GM12891 (cell line): ENCODE measurements at regions not wholly inside any gene's neighbourhood (a gene's known extent, or its start where the extent isn't known, plus 50 kb on each side); places are given as distances from the start of the nearest gene placed in this dataset.

ENCODE experiments used
- DNase-seq: peaks from one replicate; pipeline ENCODE4 v3.0.0; 2011; ENCODE audit warnings: low spot score; ENCODE audit not compliant: insufficient read length
- FAIRE-seq: peaks from 2 replicates; lab custom pipeline; 2011; peaks lifted over from hg19 to GRCh38; lab: Jason Lieb, UNC
- PAX5 ChIP-seq: IDR thresholded peaks from 2 replicates; pipeline ENCODE4 v1.6.1; 2011; ENCODE audit warnings: low read length, moderate library complexity, mild to moderate bottlenecking; ENCODE audit not compliant: insufficient read depth, severe bottlenecking
- POLR2A ChIP-seq: IDR thresholded peaks from 2 replicates; pipeline ENCODE4 v1.6.1; 2011; ENCODE audit warnings: low read depth, low read length, control low read depth
- POLR2AphosphoS5 ChIP-seq: IDR thresholded peaks from 2 replicates; pipeline ENCODE4 v1.6.1; 2011; ENCODE audit warnings: low read depth, low read length, control low read depth
- POU2F2 ChIP-seq: IDR thresholded peaks from 2 replicates; pipeline ENCODE4 v1.6.1; 2011; ENCODE audit warnings: low read depth, mild to moderate bottlenecking, control low read depth, low read length, moderate library complexity
- SPI1 ChIP-seq: IDR thresholded peaks from 2 replicates; pipeline ENCODE4 v1.6.1; 2011; ENCODE audit warnings: low read depth, low read length, control low read depth
- TAF1 ChIP-seq: IDR thresholded peaks from 2 replicates; pipeline ENCODE4 v1.6.1; 2011; ENCODE audit warnings: low read depth, low read length, control low read depth

DNA sequence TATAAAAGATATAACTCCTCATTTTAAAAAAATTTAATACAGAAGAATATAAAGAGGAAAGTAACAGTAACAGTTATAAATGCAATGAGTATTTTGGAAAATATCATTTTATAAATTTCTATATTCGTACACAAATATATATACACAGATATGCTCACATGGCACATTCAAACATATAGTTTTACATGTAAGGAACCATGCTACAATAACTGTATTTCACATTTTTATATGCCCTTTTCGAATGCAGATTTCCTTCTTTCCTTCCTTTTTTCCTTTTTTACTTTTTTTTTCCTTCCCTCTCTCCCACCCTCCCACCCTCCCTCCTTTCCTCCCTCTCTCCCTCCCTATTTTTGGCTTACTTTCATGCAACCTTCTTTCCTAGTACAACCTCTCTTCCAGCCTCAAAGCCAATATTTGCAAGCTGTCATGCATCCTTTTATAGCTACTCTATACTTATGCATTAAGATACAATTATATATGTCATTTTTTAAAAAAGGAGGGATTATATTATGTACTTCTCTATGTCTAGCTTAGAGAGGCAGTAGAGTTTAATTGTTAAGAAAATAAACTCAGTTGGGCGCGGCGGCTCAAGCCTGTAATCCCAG is 830.5 kb downstream of the IGSF11 start:
- FAIRE-seq (no peak), DNase-seq (no peak)

GRCh38 chr3:118207271-118207670 is 827.4 kb downstream of the IGSF11 start:
- no peak for DNase-seq
- no peak for FAIRE-seq
- TF ChIP-seq POU2F2, result no peak
- TF ChIP-seq POLR2AphosphoS5, result no peak
- no peak for TF ChIP-seq TAF1
- no peak for TF ChIP-seq SPI1
- no peak for TF ChIP-seq PAX5

More for the DNA sequence above, 830.5 kb downstream of the IGSF11 start:
- no peak for TF ChIP-seq POU2F2
- no peak for TF ChIP-seq POLR2AphosphoS5
- TF ChIP-seq TAF1, result no peak
- TF ChIP-seq SPI1, result no peak
- TF ChIP-seq POLR2A, result no peak
- TF ChIP-seq PAX5, result no peak

DNA sequence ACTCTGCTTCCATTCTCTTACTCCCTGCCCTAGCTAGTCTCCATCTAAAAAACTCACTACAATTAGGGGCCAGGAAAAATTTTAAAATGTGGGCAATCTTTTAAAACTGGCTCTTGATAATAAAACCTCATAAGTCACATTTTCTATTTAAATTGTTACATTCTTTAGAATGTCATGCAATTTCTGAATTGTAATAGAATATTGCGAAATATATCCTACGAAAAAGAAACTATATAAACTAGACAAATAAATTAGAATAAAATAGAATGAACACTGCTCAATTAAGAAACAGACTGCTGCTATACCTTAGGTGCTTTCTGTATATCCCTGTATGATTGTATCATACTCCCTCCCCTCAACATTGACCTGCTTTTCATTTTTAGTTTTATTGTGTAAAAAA is 826.0 kb downstream of the IGSF11 start:
- FAIRE-seq (no peak), DNase-seq (no peak)
- no peak for TF ChIP-seq TAF1
- TF ChIP-seq PAX5, result no peak
- TF ChIP-seq POU2F2, result no peak
- TF ChIP-seq POLR2A, result no peak
- TF ChIP-seq POLR2AphosphoS5, result no peak
- TF ChIP-seq SPI1, result no peak

DNA sequence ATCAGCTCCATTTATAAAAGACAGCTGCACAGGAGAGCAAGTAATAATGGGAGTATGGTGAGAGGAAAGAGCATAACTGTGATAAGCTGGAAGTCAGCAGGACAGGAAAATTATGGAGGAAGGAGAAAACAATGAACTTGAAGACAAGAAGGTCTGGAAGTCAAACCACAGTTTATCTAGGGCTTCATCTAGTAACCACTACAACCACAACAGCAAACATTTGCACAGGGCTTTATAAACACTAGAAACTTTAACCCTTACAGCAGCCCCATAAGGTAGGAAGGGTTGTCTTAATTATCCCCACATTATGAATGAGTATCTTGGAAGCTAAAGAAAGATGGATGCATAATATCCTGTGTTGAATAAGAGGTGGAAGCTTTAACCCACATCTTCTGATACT is 820.8 kb downstream of the IGSF11 start:
- DNase-seq, result no peak
- FAIRE-seq, result no peak
- TF ChIP-seq SPI1 (no peak), POLR2AphosphoS5 (no peak), PAX5 (no peak), TAF1 (no peak), POU2F2 (no peak), POLR2A (no peak)

GRCh38 chr3:118226206-118226605 is 808.4 kb downstream of the IGSF11 start:
- TF ChIP-seq SPI1 (no peak), POLR2AphosphoS5 (no peak), TAF1 (no peak), POU2F2 (no peak), POLR2A (no peak), PAX5 (no peak)
- FAIRE-seq (no peak), DNase-seq (no peak)

DNA sequence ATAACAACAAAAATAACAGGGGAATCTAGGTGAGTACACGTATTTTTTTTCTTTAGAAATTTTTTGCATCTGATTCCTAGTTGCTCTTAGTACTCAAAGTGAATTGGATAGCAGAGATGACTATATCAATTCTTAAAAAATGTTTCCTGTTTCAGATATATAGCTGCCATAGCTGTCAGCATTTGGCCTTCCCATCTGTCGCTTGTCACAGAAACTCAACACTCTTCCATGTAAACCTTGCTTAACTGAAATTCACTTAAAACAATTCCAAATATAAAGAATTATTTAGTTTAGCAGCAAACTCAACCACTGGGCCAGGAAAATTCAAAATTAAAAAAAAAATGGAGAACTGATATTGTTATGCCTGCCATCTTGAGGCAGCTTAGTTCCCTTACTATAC is 807.5 kb downstream of the IGSF11 start:
- FAIRE-seq (no peak), DNase-seq (no peak)
- TF ChIP-seq SPI1, result no peak
- TF ChIP-seq POLR2AphosphoS5, result no peak
- TF ChIP-seq TAF1, result no peak
- no peak for TF ChIP-seq POLR2A

- no peak for FAIRE-seq
- DNase-seq, result no peak
- no peak for TF ChIP-seq POLR2AphosphoS5
- TF ChIP-seq POU2F2, result no peak
Measured at GRCh38 chr3:118228151-118228550, 806.5 kb downstream of the IGSF11 start.

GRCh38 chr3:118229196-118229595 is 805.5 kb downstream of the IGSF11 start:
- FAIRE-seq (no peak), DNase-seq (no peak)
- TF ChIP-seq SPI1 (no peak), TAF1 (no peak), POLR2A (no peak), POU2F2 (no peak)

DNA sequence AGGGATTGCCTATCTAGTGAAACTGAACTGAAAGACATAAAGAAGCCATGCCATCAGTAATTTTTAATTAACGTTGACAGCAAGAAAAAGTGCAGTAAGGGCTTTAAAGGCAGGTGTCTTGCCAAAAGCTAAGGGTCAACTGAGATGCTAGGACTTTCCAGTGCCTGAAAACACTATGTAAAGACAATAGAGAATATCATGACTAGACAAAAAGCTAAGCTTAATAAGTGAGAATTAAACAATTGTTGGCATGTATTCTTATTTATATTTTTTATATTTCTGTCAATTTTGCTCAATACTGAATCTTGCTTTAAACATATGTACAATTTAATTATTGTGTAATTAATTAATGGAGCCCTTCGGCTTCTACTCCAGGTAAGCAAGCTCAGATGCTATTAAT is 803.1 kb downstream of the IGSF11 start:
- no peak for TF ChIP-seq POLR2AphosphoS5
- no peak for TF ChIP-seq SPI1
- TF ChIP-seq POLR2A, result no peak
- no peak for TF ChIP-seq POU2F2
- TF ChIP-seq TAF1, result no peak
- no peak for TF ChIP-seq PAX5
- FAIRE-seq (no peak), DNase-seq (no peak)

GRCh38 chr3:118239253-118239652 is 795.4 kb downstream of the IGSF11 start:
- FAIRE-seq, result no peak

DNA sequence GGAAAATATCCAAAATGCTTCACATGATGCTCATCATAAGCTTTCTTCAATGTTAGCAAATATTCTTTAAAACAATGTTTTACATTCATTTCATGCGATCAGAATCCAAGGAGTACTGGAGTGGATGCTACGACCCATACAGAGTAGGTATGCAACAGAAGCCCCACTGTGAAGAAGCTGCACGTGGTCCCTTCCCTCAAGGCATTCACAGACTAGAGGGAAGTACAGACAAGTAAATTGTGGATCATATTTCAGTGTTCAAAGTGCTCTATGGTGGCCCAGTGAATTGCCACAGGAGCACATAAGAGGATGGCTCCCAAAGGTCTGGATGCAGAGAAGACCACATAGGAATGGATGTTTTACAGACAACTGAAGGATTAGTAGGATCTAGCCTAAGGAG is 789.9 kb downstream of the IGSF11 start:
- FAIRE-seq (no peak), DNase-seq (no peak)
- TF ChIP-seq TAF1, result no peak
- no peak for TF ChIP-seq POU2F2
- TF ChIP-seq POLR2A, result no peak
- no peak for TF ChIP-seq PAX5
- no peak for TF ChIP-seq POLR2AphosphoS5
- TF ChIP-seq SPI1, result no peak

More at GRCh38 chr3:118239253-118239652, 795.4 kb downstream of the IGSF11 start:
- DNase-seq, result no peak
- TF ChIP-seq POU2F2 (no peak), PAX5 (no peak), SPI1 (no peak), POLR2AphosphoS5 (no peak), TAF1 (no peak), POLR2A (no peak)
